ENCODE measurements at regions not wholly inside any gene's neighbourhood (a gene's known extent, or its start where the extent isn't known, plus 50 kb on each side); places are given as distances from the start of the nearest gene placed in this dataset.

- TF ChIP-seq ZNF8 (CRISPR knock-in tag; IDR thresholded peaks at IDR 0.05): no peak
- TF ChIP-seq PPARA (CRISPR knock-in tag; IDR thresholded peaks at IDR 0.05; ENCODE audit: borderline replicate concordance): no peak
- TF ChIP-seq POU6F1 (CRISPR knock-in tag; IDR thresholded peaks at IDR 0.05; ENCODE audit: borderline replicate concordance, low read depth): no peak
- TF ChIP-seq SNAI2 (CRISPR knock-in tag; IDR thresholded peaks at IDR 0.05): no peak
- no peak for TF ChIP-seq BACH2 (CRISPR knock-in tag; IDR thresholded peaks at IDR 0.05; ENCODE audit: borderline replicate concordance)
- TF ChIP-seq TCF4 (CRISPR knock-in tag; IDR thresholded peaks at IDR 0.05; ENCODE audit: borderline replicate concordance): no peak
- TF ChIP-seq CREB5 (CRISPR knock-in tag; IDR thresholded peaks at IDR 0.05; ENCODE audit: low read depth): no peak
- no peak for TF ChIP-seq PATZ1 (CRISPR knock-in tag; IDR thresholded peaks at IDR 0.05; ENCODE audit: borderline replicate concordance)
- TF ChIP-seq ARNTL (CRISPR knock-in tag; IDR thresholded peaks at IDR 0.05; ENCODE audit: borderline replicate concordance, low read depth): no peak
- no peak for TF ChIP-seq GLIS3 (CRISPR knock-in tag; IDR thresholded peaks at IDR 0.05)
- no peak for TF ChIP-seq ZFP30 (CRISPR knock-in tag; IDR thresholded peaks at IDR 0.05)
- no peak for TF ChIP-seq CSDC2 (CRISPR knock-in tag; IDR thresholded peaks at IDR 0.05)
- no peak for ATAC-seq
Observed at GRCh38 chr7:17084166-17084475, 202.3 kb upstream of the AGR3 start.

- no peak for TF ChIP-seq RARB (CRISPR knock-in tag; IDR thresholded peaks at IDR 0.05)
- TF ChIP-seq CSDC2 (CRISPR knock-in tag; IDR thresholded peaks at IDR 0.05): no peak
- no peak for TF ChIP-seq TOX (CRISPR knock-in tag; IDR thresholded peaks at IDR 0.05; ENCODE audit: borderline replicate concordance)
- no peak for ATAC-seq
Observed at GRCh38 chr7:17085186-17085585, 203.4 kb upstream of the AGR3 start.

GRCh38 chr7:17086403-17086802 lies 204.6 kb upstream of the AGR3 start:
- no peak for TF ChIP-seq BACH2 (CRISPR knock-in tag; IDR thresholded peaks at IDR 0.05; ENCODE audit: borderline replicate concordance)
- TF ChIP-seq ZC3H10 (CRISPR knock-in tag; IDR thresholded peaks at IDR 0.05): no peak
- no peak for TF ChIP-seq PPARA (CRISPR knock-in tag; IDR thresholded peaks at IDR 0.05; ENCODE audit: borderline replicate concordance)
- no peak for TF ChIP-seq ARNTL (CRISPR knock-in tag; IDR thresholded peaks at IDR 0.05; ENCODE audit: borderline replicate concordance, low read depth)
- no peak for TF ChIP-seq CSDC2 (CRISPR knock-in tag; IDR thresholded peaks at IDR 0.05)
- no peak for TF ChIP-seq GLIS3 (CRISPR knock-in tag; IDR thresholded peaks at IDR 0.05)
- no peak for TF ChIP-seq ISL1 (CRISPR knock-in tag; IDR thresholded peaks at IDR 0.05)
- no peak for TF ChIP-seq ZFP3 (CRISPR knock-in tag; IDR thresholded peaks at IDR 0.05)
- no peak for TF ChIP-seq PATZ1 (CRISPR knock-in tag; IDR thresholded peaks at IDR 0.05; ENCODE audit: borderline replicate concordance)
- TF ChIP-seq SNAI2 (CRISPR knock-in tag; IDR thresholded peaks at IDR 0.05): no peak
- no peak for TF ChIP-seq CREB5 (CRISPR knock-in tag; IDR thresholded peaks at IDR 0.05; ENCODE audit: low read depth)
- no peak for TF ChIP-seq POU6F1 (CRISPR knock-in tag; IDR thresholded peaks at IDR 0.05; ENCODE audit: borderline replicate concordance, low read depth)
- no peak for TF ChIP-seq ZFP30 (CRISPR knock-in tag; IDR thresholded peaks at IDR 0.05)
- TF ChIP-seq OSR1 (CRISPR knock-in tag; IDR thresholded peaks at IDR 0.05): no peak
- no peak for ATAC-seq

All from SK-N-SH treated with all-trans-retinoic acid at 6 μM for 48 hours (cell line).